NOMO-1 treated with dmso at 0.1 percent for 144 hours (cell line): ENCODE measurements at regions not wholly inside any gene's neighbourhood (a gene's known extent, or its start where the extent isn't known, plus 50 kb on each side); places are given as distances from the start of the nearest gene placed in this dataset.

Experiments
- DNase-seq: peaks from one replicate; lab custom pipeline; 2025; ENCODE audit not compliant: unreplicated experiment; lab: John Stamatoyannopoulos, UW

DNA sequence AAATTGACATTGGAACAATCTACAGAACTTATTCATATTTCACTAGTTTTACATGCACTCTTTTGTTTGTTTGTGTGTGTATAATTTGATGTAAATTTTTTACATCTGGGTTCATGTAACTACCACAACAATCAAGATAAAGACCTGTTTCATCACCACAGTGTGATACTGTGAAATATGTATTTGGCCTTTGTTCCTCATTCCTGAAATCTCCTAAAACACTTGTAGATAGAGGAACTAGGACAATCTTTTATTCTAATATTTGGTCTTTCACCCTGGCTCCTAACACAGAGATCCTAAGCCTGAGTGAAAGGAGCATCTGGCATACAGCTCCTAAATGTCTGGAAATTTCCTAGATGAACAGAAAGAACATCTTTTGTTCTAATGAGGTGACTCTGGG is 155.0 kb upstream of the GPR149 start:
- DNase-seq: no peak

- DNase-seq: no peak
These were observed 154.1 kb upstream of the GPR149 start for GRCh38 chr3:154584041-154584440.

- no peak for DNase-seq
These were observed 153.2 kb upstream of the GPR149 start for GRCh38 chr3:154583086-154583634.

GRCh38 chr3:154582501-154582900 is 152.5 kb upstream of the GPR149 start:
- DNase-seq: no peak

DNA sequence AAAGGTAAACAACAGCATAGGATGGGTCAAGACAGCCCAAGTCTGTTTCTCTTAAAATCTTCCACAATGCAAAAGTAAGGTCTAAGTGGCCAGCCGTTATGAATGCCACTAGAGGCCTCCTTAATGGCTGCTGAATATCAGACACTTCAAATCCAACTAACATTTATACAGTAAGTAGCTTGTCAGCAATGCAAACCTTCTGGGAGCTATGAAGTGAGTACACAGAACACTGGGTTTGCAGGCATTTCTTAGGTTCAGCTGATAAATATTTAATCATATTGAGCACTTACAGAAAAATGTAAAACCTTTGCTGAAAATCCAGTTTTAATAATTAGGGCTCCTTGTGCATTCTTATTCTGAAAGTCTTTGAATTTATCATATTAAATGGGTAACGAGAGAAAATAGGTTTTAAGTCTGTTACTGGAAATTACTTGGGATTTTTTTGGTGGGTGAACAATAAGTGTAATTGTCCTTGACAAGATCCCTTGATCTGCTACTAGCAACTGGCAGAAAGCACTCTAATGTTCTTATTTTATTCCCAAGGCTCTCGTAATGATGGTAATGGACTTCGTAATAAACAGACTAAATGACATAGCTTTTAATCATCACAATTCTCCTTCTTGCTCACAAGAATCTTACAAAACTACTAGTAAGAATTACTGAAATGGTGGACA is 141.7 kb upstream of the GPR149 start:
- DNase-seq: no peak

DNA sequence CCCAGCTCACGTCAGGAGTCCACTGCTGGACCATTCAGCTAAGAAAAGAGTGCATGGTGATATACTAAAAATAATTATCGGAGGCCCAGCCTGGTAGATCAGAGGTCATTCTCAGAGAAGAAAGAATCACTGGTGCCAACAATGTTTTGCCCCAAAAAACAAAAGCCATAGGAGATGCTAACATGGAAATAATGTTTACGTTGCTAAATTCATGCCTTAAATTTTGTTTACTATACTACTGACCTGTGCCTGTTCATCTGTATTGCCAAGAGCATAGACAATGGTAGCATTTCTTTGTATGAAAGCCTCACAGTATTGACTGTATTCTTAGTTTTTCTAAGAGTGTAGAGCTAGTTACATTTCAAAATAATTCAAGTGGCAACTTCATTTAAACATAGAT is 138.1 kb upstream of the GPR149 start:
- DNase-seq: no peak

- no peak for DNase-seq
These were observed 129.6 kb upstream of the GPR149 start for GRCh38 chr3:154559623-154560022.

DNA sequence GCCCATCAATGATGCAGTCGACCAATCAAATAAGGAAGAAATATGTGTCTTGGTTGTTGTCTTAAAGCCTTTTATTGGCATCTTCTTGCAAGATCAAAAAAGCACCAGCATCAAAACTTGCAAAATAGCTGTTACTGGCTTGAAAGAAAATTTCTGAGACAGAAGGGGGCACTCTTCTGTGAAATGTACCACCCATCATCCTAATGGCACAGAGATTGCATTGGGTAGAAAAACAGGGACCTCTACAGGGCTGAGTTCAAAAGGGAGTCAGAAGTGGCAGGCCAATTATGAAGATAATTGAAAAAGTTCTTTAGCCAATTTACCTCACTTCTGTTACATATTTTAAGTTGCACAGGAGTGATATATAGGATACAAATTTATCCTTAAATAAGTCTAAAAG is 122.3 kb upstream of the GPR149 start:
- no peak for DNase-seq

DNA sequence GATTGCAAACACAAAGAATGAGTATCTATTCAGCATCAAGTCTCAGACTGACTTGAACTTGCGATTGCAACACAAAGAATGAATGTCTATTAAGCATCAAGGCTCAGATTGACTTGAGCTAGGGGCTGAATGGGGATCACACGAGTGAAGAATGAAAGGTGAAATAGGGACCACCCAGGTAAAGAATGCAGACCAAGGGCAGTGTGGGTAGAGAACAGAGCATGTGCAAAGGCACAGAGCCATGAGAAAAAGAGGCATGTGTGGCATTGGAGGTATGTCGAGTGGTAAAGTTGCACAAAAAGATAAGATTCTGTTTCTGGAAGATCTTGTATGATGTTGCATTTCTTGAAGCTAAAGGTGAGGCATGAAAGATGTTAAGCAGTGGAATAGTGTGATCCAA is 119.4 kb upstream of the GPR149 start:
- DNase-seq: no peak

GRCh38 chr3:154548341-154548740 is 118.4 kb upstream of the GPR149 start:
- DNase-seq: no peak

GRCh38 chr3:154542837-154543236 is 112.8 kb upstream of the GPR149 start:
- DNase-seq: no peak

DNA sequence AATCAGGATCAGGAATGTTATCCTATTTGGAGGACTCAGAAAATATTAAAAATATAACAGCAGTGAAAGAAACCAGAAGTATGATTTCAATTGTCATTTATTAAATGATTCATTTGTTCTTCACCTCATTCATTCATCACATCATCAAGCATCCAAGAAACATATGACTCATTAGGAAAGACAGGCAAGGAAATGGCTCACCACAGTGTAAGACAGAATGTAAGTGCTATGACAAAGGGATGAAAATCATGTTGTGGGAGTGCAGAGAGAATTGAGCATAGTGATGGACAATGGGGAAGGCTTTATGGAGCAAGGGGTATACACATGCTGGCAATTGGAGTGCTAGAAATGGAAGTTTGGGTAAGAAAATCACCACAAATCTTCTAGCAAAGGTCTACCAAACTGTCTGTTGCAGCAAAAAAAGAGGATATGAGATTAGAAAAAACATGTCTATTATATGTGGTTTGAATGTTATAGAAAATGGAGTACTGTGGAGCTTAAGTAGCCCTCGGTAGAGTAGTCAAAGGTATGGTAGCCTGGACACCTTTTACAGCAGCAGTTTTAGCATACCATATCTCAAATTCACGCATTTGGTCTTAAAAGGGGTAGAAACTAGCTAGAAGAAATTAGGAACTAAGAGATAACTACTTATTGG is 111.1 kb upstream of the GPR149 start:
- DNase-seq: no peak

DNA sequence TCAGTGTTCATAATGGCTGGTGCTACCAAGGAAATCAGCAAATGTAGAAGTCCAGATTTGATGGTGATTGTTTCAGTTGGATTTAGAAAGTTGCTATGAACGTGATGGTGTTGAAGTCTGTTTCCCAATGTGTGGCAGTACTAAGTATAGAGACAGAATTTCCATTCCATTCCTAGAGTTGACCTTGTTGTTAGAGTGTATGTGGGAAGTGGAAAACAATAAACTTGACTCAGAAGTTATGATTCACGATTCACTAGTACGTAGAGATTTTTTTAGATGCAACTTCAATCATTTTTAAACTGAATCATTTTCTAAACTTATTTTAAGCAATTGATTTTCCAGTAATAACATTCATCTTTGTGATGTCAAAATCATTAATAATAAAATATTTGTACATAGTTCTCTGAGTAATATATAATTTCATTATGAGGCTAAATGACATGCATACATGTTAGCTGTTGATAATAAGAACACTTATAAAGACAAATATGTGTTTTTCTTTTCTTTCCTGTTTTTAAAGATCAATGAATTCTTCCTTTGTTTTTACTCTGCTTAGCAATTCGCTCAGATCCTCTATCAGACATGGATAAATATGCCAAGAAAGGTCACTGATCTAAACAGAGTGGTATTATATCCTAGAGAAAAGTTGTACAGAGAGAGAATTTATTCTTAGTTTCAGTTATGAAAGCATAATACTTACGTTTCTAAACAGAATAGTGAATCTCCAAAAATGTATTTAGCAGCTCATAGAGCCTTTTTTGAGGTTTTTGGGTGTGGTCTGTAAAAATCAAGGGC is 108.8 kb upstream of the GPR149 start:
- DNase-seq: no peak

DNA sequence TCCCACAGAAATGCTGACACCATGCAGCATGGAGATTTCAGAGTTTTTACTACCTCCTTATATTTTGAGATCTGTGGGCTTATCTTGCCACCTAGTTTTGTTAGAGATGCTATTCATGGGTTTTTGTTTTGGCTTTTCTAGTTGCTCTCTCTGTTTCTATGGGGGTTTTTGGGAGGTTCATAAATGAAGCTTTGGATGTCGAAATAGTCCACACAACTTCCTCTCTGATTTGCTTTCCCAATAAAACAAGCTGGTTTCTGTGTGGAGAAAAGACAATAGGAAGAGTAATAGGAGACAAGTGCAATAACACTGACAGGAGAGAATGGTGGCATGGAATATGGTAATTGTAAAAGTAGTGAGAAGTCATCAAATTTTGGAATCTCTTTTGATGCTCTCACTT is 106.8 kb upstream of the GPR149 start:
- no peak for DNase-seq

- no peak for DNase-seq
These were observed 92.1 kb upstream of the GPR149 start for GRCh38 chr3:154522036-154522602.

DNA sequence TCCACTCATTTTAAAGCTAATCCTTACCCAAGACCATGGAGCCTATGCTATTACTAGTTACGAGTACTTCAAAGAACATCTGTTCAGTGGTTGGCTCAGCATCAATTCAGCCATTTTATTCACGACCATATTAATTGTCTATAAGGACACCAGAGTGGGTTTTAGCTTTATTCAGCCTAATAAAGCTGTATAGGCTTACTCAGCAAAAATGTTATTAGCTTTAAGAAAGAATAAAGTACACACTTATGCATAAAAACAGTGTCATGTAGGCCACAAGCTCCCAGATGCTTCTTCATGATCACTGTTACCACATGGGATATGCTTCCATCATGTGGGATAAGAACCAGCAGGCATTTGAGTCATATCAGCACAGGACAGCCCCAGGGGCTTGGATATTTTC is 87.4 kb upstream of the GPR149 start:
- no peak for DNase-seq

DNA sequence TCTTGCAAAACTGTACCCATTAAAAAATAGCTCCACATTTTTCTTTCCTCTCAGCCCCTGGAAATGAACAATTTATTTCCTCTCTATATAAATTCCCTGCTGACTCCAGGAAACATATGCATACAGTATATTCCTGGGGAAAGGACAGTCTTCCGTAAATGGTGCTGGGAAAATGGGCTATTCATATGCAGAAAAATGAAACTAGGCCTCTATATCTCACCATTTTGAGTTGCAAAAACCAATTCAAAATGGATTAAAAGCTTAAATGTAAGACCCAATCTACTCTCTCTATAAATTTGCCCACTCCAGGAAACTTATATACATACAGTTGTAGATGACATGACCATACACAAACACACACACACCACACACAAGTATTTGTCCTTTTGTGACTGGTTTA is 85.9 kb upstream of the GPR149 start:
- no peak for DNase-seq

- DNase-seq: no peak
These were observed 80.8 kb upstream of the GPR149 start for GRCh38 chr3:154510780-154511179.

DNA sequence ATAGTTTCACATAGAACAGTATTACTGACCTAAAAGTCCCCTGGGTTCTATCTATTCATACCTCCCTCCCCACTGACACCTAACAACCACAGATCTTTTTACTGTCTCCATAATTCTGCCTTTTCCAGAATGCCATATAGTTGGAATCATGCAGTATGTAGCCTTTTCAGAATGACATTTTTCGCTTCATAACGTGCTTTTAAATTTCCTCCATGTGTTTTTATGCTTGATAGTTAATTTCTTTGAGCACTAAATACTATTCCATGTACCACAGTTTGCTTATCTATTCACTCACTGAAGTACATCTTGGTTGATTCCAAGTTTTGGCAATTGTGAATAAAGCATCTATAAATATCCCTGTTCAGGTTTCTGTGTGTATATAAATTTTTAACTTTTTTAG is 77.7 kb upstream of the GPR149 start:
- DNase-seq: no peak

DNA sequence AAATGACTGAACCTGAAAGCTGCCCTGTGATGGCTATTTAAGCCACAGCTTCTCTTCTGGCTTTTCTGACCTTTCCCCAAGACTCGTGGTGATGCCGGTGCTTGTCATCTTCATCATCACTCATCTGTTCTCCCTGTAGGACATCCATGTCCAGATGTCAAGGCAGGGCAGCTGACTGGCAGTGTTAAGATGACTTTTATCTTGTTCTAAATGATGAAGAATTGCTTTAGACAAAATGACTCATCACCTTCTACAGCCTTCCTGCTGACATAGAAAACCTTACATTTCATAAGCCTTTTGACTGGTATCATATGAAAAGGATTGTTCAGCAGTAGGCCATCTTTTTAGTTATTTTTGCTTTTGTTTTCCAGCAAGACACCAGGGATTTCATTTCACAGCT is 67.0 kb upstream of the GPR149 start:
- DNase-seq: no peak

GRCh38 chr3:154496540-154496939 is 66.5 kb upstream of the GPR149 start:
- no peak for DNase-seq

DNA sequence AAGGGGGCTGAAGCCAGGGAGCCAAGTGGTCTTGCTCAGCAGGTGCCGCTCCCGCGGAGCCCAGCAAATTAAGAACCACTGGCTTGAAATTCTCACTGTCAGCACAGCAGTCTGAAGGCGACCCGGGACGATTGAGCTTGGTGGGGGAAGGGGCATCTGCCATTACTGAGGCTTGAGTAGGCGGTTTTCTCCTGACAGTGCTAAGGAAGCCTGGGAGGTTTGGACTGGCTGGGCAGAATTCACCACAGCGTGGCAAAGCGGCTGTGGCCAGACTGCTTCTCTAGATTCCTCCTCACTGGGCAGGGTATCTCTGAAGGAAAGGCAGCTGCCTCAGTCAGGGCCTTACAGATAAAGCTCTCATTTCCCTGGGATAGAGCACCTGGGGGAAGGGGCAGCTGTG is 57.0 kb upstream of the GPR149 start:
- no peak for DNase-seq
